ENCODE measurements at regions not wholly inside any gene's neighbourhood (a gene's known extent, or its start where the extent isn't known, plus 50 kb on each side); places are given as distances from the start of the nearest gene placed in this dataset.
A peak's percentile ranks its signal among the peaks of the same experiment; 100 is the strongest.
"Not testable (repeated sequence)": the region's sequence is repeated elsewhere in the genome, so short reads cannot be mapped to it uniquely, and the experiment has no call there.

- no peak for DNase-seq
Observed at GRCh38 chr14:51351997-51352396, 112.0 kb downstream of the TMX1 start.

DNA sequence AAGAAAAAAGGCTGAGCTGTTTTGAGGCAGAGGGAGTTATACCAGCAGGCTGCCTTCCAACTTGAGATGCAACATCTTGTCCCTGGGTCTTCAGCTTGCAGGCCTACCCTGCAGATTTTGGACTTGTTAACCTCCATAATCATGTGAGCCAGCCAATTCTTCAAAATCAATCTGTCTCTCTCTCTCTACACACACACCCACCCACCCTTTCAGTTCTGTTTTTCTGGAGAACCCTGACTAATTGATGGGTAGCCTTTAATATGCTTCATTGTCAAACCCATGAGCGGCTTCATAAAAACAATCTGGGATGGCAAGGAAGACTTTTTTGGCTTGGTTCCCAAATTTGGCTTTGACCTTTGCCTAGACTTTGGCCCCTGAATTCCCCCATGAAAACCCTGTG lies 113.9 kb downstream of the TMX1 start:
- DNase-seq = no peak

GRCh38 chr14:51354846-51355245 lies 114.8 kb downstream of the TMX1 start:
- DNase-seq = no peak

GRCh38 chr14:51356381-51356780 lies 116.3 kb downstream of the TMX1 start:
- DNase-seq = no peak

DNA sequence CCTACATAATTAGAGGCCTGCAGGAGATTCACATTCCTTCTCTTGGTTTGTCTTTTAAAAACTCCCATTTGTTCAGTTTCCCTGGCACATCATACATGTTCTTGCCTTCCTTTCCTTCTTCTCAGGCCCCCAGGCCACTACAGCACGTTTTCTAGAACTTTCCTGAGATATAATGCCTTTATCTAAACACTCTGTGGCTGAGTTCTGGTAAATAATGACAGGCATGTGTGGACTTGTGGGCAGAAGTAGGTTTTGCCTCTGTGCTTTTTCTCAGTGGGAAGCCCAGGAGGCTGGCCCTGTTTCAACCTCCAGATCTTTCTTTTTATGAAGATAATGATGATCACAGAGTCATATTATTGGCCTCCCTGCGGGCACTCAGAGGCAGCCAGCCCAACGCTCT lies 117.2 kb downstream of the TMX1 start:
- DNase-seq = peak; percentile 82

GRCh38 chr14:51360592-51360991 lies 120.5 kb downstream of the TMX1 start:
- no peak for DNase-seq

DNA sequence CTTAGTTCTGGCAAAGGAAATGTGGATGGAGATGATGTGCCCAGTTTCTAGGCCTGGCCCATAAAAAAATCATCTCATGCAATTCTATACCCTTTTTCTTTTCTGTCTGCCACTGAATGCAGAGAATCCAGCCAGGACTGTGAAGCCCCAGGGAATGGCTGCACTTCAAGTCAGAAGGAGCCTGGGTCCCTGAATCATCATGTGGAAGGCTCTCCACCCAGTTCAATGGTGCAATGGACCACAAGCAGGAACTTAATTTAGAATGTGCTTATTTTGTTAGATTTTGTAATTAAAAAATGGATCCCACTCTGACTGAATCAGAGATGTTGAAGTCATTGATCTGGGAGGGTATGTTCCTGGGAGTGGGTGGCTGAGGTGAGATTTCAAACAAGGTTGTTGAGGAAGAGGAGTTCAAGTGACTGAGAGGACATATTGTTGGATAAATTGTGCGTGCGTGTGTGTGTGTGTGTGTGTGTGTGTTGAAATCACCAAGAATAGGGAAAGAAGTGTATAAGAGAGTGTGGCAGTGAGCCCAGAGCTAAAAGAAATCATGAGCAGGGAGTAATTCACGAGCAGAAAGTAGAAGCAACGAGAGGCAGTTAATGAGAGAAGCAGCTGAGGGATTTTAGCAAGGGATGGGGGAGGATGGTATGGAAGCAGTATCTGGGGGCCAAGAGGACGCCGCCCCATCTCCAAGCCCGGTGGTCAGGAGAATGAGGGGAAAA lies 125.4 kb downstream of the TMX1 start:
- no peak for DNase-seq

- DNase-seq = not testable (repeated sequence)
Observed at GRCh38 chr14:51366460-51366859, 126.4 kb downstream of the TMX1 start.

GRCh38 chr14:51366866-51367599 lies 127.0 kb downstream of the TMX1 start:
- not testable (repeated sequence) for DNase-seq

GRCh38 chr14:51367600-51367931 lies 127.5 kb downstream of the TMX1 start:
- DNase-seq = no peak

GRCh38 chr14:51368721-51369163 lies 128.7 kb downstream of the TMX1 start:
- no peak for DNase-seq

DNA sequence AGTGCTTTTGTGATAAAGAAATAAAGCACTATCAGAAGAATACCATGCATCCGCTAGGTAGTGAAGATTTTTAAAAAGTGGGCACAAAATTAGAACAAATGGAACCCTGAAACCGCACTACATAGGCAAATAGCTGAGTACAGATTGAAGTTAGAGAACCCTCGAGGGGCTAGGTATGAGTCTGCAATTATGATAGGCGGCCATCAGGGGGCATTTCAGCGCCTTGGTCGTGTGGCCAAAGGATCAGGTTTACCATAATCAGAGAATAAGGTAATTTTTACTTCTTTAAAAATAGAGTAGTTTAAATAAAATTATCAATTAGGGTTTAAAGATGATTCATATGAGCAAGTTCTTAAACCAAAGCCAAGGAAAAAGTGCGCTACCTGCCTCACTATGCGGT lies 129.8 kb downstream of the TMX1 start:
- DNase-seq = no peak

DNA sequence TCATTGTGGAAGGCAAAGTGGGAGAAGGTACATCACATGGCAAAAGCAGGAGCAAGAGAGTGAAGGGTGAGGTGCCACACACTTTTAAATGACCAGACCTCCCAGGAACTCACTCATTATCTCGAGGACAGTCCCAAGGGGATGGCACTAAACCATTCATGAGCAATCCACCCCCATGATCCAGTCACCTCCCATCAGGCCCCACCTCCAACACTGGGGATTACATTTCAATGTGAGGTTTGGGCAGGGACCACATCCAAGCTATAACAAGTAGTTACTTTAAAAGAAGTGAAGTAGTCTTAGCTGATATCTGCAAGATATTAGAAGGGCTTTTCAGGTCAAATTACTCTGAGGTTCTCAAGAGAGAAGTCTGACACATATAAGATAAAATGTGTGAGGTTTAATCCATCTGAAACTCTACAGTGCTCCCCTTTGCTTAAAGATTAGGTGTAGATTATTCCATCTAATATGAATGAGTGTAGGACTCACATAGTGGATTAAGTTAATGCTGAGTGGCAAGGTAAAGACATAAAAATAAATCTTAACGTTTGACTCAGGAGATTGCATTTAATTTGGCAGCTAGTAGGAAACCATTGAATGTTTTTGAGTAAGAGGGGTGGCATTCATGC lies 130.8 kb downstream of the TMX1 start:
- no peak for DNase-seq

GRCh38 chr14:51377186-51377585 lies 137.1 kb downstream of the TMX1 start:
- not testable (repeated sequence) for DNase-seq

GRCh38 chr14:51382506-51382905 lies 142.5 kb downstream of the TMX1 start:
- peak; percentile 40 for DNase-seq

DNA sequence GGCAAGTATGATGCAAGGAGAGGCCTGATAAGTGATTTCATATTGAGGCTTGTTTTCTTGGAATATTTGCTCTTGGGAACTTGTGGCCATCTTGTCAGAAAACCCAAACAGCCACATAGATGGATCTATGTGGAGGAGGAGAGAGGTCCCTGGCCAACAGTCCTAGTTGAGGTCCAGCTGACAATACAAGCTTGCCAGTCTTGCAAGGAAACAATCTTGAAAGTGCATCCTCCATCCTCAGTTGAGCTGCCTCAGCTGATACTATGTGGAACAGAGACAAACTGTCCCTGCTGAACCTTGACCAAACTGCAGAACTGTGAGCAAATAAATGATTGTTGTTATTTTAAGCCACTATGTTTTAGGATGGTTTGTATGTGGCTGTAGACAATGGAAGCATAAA lies 146.4 kb downstream of the TMX1 start:
- no peak for DNase-seq

DNA sequence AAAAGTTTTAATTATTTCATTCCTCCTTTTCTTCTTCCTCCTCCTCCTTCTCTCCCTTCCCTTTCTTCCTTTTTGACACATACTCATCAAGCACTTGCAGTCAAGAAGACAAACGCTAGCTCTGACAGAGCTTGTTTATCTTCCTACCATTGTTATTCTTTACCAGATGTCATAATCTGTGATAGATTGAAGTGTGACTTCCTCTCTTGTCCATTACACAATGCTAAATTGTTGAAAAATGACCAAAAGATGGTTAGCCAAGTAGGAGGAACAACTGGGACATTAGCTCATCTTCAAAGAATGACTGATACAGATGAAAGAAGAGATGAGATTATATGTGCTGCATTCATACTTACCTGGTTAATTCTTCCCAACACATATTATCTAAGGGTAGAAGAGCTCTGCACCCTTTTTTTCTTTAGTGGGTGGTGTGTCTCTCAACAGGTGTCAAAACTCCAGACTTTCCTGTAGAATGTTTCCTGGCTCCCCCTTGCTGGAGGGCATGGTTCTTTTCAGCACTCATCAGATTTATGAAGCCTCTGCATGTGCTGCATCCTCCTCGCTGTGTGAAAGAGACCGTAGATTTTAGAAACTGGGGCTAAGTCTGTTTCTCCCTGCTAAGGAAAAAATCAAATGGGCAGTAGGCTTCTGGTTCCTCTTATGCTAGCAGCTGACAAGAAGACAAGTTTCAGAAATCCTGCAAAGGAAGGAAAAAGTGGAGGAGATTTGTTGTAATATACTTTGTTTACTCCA lies 147.1 kb downstream of the TMX1 start:
- DNase-seq = no peak

DNA sequence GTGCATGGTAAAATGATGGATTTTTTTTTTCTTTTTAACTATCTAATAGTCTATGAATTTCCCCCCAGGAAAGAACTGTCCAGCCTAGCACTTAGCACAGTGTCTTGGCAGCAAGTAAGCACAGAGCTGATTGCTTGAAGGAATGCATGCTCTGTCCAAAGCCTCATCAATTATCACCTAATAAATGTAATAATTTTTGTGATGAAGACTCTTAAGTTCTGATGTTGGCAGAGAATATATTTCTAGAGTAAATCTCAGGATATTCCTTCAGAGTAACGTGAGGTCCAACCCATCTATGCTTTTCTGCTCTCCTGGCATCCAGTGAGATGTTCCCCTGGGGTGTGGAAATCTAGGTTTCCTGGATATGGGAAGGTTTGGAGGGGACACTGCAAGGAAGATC lies 152.4 kb downstream of the TMX1 start:
- DNase-seq = no peak

DNA sequence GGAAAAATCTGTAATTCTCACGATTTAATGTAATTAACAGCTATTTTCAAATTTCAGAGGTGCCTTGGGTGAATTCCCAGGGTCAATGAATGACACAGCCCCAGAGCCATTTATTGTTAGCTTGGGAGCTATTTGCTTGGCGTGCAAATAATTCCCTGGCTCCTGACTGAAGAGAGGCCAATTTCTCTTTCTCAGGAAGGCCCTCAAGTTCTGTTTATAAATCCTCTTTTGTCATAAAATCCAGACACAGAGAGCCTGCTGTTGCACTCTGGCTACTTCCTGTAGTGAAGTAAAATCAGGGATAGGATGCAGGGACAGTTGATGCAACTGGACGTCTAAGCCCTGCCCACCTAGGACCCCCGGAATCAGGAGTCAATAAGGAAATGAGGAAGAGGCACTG lies 154.3 kb downstream of the TMX1 start:
- no peak for DNase-seq

- DNase-seq = peak; percentile 74
Observed at GRCh38 chr14:51394804-51395203, 154.8 kb downstream of the TMX1 start.

- peak; percentile 99 for DNase-seq
Observed at GRCh38 chr14:51395361-51395849, 155.4 kb downstream of the TMX1 start.

GRCh38 chr14:51396222-51396815 lies 156.3 kb downstream of the TMX1 start:
- peak; percentile 96 for DNase-seq

GRCh38 chr14:51398898-51399297 lies 158.9 kb downstream of the TMX1 start:
- DNase-seq = peak; percentile 95
